AG08395 (cell line): ENCODE measurements at regions not wholly inside any gene's neighbourhood (a gene's known extent, or its start where the extent isn't known, plus 50 kb on each side); places are given as distances from the start of the nearest gene placed in this dataset.

Experiments used
- DNase-seq: peaks from one replicate; pipeline ENCODE4 v3.0.0; 2012; ENCODE audit warnings: mixed read lengths, low spot score

DNA sequence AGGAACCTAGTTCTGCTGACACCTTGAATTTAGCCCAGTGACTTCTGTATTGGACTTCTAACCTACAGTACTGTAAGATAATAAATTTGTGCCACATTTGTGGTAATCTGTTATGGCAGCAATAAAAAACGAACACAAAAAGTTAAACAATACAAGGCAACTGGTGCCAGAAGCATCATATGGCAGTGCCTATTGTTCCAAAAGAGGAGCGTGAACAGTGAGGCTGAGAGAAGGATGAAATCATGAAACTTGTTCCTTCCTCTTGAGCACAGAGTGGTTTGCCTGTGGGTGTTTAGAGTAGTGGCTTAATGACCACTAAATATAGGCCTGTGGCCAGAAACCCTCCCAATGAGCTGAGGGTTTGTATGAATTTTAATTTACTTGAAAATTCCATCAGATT, 69.7 kb upstream of the PGRMC2 start:
- no peak for DNase-seq

DNA sequence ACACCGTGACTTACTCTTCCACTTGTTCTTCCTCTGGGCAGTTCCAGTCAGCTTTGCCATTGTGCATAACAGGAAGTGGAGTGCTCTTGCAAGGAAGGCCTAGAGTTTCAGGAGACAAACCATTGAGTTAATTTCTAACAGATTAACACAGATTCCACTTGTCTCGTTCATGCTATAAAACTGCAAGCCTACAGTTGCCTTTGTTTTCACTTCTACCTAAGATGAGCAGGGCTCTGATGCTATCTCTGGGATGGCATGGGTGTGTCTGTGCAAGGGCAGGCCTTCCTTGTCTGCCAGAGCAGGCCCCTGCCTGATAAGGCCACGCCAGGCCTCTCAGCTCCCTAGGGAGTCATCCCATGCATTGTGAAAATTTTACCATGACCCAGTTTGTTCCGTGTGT, 67.7 kb upstream of the PGRMC2 start:
- no peak for DNase-seq

DNA sequence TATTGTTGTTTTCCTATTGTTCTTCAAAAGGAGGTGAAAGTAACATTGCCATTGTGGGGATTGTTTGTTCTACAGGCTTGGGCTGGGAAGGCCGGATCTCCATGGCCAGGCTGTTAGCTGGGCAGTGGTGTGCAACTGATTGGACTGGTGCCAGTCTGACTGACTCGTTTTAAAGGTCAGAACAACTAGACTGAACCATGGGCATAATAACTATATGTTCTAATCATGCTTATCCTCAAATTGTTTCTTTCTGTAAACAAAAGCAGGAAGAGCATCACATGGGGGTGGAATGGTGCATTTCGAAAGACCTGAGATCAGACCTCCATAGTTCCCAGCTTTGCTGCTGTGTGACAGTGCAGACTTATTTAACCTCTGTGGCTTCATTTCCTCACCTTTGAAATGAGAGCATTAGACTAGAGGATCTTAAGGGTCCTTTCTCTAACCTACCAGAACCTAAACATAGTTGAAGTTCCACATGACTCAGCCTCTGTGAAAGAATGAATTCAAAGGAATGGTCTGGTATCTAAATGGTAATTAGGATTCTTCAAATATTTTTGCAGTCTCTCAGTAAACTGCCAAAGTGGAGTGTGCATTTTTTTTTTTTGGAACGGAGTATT, 66.7 kb upstream of the PGRMC2 start:
- peak; percentile 78 for DNase-seq

DNA sequence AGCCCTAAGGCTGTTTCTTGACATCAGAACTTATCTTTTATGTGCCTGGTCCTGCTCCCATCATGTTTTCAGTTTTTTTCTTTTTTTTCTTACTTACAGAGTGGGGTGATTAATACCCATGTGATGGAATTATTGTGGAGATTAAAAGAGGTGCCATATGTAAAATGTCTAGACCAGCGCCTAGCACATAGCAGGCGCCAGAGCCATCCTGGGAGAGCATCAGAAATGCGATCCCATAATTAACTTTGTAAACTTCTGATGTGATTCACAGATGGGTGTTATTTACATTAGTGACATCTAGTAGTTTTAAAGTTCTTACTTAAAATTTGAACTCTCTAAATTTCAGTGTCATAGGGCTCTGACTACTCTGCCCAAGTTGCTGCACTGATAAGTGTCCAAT, 66.2 kb upstream of the PGRMC2 start:
- DNase-seq, result no peak

DNA sequence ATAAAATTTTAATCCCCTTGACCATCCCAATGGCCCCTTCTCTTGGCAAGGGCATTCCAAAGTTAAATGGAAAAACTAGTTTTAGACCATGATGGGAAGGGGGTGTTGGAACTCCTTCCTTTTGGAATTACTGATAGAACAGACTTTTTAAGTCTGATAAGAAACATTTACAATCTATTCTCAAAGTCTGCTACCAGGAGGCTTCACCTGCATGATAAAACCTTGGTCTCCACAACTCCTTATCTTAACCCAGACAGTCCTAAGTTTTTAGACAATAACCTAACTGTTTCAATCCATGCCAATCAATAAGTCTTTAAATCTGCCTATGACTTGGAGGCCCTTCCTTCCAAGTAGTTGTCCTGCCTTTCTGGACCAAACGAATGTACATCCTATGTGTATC, 63.9 kb upstream of the PGRMC2 start:
- no peak for DNase-seq

DNA sequence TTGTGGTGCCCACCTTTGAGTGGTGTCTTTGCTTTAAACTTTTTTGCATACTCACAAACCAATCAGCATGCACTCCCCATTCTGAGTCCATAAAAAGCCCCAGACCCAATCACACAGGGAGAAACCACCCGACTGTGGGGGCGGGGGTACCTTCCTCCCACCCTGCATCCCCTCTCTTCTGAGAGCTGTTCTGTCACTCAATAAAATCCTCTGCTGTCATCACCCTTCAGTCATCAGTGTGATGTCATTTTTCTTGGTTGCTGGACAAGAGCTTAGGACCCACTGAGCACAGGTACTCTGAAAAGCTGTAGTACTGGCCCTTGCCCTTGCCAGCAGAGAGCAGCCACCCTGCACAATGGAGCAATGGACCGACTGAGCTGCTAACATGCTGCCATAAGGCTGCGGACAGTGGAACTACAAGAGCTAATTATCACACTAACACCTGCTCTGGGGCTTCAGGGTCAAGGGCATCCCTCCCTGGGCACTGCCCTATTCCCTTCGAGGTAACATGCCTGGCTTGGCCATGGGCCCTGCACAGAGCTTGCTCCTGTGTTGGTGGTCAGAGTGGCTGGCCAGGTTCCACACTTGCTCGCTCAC, 62.9 kb upstream of the PGRMC2 start:
- DNase-seq, result no peak

DNA sequence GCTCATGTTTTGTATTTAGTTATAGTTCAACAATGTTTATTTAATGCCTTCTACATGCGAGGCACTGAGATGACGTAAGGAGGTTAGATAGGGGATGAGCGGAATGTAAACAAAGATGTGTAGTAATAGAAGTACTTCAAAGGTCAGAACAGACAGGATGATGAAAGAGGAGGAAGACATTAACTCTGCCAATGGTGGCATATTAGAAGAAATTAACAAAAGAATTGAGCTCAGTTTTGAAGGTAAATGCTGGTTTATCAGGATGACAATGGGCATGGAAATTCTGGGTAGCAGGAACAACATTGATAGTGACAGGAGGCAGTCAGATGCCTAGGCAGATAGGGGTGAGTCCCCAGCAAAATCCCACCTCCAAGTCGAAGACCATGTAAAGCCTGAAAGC, 62.3 kb upstream of the PGRMC2 start:
- DNase-seq, result no peak

DNA sequence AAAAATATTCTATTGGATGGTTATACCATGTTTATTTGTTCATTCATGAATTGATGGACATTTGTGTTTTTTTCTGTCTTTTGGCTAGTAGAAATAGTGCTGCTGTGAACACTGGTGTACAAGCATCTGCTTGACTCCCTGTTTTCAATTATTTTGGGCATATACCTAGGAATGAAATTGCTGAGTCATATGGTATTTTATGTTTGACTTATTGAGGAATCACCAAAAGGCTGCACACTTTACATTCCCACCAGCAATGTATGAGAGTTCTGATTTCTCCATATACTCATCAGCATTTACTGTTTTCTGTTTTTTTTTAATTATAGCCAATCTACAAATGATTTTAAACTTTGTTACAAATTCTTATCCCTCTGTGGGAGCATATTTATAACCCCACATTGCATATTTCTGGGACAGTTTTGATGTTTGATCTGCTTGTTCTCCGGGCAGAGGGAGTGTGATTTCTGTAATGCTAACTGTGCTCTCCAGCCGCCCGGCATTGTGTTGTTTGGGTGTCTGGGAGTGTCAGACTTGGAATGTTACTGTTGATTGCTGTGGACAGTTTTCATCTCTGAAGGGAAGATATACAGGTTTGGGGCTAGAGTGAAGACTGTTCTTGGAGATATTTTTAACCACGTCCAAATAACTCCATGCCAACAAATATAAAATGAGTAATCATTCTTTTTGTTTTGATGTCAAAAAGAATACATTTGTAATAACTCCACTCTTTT, 60.5 kb upstream of the PGRMC2 start:
- DNase-seq, result no peak

DNA sequence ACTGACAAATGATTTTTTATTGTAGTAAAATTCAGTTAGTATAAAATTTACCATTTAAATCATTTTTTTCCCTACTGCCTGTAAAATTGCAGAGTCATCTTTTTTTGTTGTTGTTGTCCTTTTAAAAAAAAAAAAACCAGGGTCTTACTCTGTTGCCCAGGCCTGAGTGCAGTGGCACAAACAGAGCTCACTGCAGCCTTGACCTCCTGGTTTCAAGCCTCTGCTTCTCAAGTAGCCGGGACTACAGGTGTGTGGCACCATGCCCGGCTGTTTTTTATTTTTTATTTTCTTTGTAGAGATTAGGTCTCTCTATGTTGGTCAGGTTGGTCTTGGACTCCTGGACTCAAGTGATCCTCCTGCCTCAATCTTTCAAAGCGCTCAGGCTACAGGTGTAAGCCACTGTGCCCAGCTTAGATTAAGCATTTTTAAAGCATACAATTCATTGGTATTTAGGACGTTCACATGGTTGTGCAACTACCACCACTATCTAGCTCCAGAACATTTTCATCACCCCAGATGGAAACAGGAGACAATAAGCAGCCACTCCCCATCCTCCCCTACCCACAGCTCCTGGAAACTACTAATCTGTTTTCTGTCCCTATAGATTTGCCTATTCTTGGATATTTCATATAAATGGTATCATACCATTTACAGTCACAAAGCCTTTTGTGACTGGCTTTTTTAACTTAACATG, 59.7 kb upstream of the PGRMC2 start:
- no peak for DNase-seq

DNA sequence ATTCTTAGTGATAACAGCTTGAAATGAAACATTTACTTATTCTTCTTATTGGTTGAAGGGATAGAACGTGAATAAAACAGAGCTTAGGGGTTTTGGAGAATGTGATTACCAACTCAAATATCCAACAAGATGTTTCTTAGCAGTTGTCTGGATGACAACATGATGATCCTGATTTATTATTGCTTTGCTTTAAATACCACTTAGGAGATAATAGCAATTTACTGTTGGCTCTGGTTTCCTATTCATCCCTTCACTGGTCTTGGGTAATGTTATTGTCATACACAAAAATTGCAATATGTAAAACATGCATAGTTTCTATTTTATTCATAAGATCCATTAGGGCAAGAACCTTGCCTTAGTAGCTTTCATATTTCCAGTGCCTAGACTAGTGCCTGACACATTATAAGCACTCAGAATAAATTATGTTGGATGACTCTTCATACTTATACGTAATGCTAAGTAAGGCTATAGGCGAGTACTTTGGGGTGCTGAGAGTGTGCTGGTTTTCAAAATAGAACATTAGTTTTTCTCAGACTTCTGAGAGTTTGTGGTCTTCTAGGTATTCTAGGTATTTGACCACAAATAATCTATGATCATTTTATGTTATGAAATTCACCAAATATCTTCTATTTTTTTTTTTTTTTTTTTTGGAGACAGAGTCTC, 58.6 kb upstream of the PGRMC2 start:
- no peak for DNase-seq

DNA sequence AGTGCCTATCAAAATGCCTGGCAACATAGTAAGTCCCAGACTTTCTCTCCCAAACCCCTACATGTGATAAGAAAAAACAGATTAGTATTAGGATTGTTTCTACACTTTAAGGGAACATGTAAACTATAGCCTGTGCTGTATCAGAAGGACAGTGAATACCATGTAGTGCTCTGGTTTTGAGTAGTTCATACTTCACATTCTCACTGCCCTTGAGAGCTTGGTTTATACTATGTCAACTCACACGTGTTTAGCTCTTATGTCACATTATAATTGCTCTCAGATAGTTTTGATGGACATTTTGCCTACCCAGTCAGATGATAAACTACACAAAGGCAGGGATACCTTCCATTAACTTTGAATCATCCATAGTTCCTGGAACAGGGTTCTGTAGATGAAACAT, 58.0 kb upstream of the PGRMC2 start:
- DNase-seq, result no peak

DNA sequence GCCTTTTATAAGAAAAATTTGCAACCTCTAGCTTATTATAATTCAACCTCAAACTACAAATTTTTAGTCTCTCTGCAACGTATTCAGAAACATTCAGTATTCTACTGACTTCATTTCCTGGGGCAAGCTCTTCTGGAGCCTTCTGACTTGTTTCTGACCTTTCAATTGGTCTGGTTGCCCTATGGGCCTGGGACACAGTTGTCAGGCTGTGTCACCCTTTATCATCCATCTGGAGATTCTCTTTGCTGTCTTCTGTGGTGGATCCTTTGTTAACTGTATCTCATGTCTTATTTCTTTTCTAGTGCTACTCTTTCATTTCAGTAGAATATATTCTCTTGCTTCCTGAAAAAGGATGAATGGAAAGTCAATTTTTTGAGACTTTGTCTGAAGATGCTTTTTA, 55.1 kb upstream of the PGRMC2 start:
- no peak for DNase-seq

DNA sequence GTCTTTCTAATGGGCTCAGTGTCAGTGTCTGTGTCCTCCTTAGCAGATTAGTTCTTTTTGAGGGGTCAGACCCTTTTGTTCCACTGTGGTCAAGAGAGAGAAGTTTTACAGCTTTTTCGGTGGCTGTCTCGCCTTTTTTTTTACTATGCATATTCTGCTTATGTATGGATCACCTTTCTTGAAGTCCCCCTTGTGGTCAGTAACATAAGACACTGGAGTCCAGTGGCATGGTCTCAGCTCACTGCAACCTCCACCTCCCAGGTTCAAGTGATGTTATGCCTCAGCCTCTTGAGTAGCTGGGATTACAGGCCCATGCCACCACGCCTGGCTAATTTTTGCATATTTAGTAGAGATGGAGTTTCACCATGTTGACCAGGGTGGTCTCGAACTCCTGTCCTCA, 54.0 kb upstream of the PGRMC2 start:
- no peak for DNase-seq

DNA sequence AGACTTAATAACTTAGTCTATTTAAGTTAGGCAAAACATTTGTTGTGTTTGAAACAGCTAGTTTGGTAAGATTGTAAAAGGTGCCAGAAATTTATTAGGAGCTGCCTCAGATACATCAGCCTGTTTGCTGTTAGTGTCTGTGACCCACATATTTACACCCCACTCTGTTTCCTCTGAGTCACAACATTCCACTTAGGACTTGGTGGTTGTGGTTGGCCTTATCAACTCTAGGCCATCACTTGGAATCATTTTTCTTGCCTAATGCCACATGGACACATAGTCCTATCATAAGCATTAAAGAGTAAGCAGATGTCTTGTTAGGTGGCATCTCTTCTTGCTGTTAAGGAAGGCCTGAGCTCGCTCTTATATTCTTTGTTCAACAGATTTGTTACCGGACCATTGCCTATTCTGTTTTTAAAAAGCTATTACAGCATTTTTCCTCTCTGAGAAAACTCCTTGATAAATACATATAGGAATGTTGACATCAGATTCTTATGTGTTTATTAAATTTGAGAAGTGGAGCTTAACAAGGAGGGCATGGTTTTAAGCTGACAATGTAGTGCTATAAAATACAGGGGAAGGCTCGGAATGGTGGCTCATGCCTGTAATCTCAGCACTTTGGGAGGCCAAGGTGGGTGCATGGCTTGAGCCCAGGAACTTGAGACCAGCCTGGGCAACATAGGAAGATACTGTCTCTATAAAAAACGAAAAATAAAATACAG, 51.2 kb upstream of the PGRMC2 start:
- peak; percentile 81 for DNase-seq

DNA sequence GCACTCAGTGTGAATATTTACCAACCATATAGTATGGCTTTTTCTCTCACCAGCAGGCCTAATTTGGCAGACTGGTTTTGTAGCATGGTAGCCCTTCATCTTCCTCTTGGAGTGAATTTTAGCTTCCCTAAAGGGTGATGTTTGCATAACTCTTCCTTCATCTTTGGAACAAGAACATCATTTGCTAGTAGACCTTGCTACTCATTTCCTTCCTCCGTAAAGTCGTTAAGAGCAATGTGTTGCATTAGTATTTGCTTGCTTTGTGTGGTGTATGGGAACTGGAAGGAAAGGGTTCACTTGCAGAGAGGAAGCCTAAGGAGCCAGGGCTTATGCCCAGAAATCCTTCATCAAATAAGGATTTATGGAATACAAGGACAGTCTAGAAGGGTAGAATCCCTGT, 50.2 kb upstream of the PGRMC2 start:
- DNase-seq, result no peak
